NCI-H1930 (cell line): ENCODE measurements at regions not wholly inside any gene's neighbourhood (a gene's known extent, or its start where the extent isn't known, plus 50 kb on each side); places are given as distances from the start of the nearest gene placed in this dataset.
A peak's percentile ranks its signal among the peaks of the same experiment; 100 is the strongest.
"Not testable (repeated sequence)": the region's sequence is repeated elsewhere in the genome, so short reads cannot be mapped to it uniquely, and the experiment has no call there.

Source experiments
- DNase-seq, 2 experiments: peaks; one replicate each; lab custom pipeline; 2025; lab: John Stamatoyannopoulos, UW

GRCh38 chr6:139962654-139963347 lies 588.4 kb upstream of the CITED2 start:
- no peak for DNase-seq

GRCh38 chr6:139961190-139961589 lies 586.7 kb upstream of the CITED2 start:
- no peak for DNase-seq

DNA sequence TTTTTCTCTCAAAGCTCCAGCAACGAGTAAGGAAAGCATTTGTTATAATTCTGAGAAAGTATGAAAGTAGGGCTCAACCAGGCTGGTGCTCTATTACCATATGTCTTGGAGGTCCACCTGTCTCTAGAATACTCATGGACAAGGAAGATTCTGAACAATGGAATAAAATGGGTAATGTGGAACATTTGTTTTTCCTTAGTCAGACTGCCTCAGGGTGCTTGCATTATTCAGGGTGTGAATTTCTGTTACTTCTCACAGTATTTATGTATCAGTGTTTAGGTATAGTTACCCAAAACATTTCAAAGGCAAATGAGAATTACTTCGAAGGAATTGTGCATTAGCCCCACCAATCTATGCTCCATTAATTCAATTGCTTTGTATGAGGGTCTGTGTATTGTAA lies 586.2 kb upstream of the CITED2 start:
- DNase-seq = no peak

DNA sequence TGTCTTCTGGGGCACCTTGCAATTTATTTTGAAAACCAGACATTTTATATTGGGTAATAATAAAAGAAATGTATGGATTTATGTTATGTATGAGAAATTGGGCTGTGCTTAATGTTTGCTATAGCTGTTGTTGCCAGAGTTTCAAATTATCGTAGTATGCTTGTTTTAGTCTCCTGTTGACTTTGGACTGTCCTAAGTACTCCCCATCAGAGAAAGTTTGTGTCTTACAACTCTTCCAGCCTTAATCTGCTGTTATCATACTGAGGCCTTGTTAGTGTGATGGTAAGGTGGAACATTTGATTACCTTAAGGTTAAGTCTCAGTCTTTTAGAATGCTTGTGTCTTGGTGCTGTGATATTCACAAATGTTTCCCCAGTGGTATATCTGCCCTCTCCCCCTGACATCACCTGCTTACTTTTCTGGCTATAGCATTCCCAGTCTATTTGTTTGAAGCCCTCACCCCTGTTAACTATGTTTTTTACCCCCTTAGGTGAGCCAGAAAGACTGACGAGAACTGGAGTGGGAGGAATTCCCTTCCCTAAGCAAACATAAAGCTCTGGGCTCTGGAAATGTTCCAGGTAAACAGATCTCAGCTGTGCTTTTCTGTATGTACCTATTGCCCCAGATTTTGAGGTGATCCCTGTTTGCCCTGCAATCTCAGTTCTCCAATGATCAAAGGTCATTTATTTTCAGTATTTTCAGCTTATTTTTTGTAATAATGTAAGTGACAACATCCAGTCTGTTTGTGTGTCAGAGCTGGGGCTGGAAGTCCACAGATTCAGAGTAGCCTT lies 581.1 kb upstream of the CITED2 start:
- DNase-seq = no peak

DNA sequence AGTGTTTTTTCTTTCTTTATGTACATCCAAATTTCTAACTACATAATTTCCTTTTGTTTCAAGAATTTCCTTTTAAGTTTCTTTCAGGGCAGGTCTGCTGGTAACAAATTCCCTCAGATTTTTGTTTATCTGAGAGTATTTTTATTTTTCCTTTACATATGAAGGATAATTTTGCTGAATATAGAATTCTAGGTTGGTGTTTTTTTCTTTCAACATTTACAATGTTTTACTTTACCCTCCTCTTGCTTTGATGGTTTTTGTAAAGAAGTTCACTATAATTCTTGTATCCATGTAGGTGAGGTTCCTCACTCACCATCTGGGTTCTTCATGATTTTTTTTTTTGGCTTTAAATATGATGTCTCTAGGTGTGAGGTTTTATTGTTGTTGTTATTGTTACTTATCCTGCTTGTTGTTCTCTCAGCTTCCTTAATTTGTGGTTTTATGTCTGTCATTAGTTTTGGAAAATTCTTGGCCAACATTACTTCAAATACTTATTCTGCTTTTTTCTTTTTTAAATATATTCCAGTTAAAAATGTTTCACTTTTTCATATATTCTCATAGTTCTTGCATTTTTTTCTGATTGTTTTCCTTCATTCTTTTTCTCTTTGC lies 580.1 kb upstream of the CITED2 start:
- no peak for DNase-seq

- DNase-seq = not testable (repeated sequence)
Observed at GRCh38 chr6:139953780-139954179, 579.3 kb upstream of the CITED2 start.

- DNase-seq = no peak
Observed at GRCh38 chr6:139951172-139951571, 576.7 kb upstream of the CITED2 start.

DNA sequence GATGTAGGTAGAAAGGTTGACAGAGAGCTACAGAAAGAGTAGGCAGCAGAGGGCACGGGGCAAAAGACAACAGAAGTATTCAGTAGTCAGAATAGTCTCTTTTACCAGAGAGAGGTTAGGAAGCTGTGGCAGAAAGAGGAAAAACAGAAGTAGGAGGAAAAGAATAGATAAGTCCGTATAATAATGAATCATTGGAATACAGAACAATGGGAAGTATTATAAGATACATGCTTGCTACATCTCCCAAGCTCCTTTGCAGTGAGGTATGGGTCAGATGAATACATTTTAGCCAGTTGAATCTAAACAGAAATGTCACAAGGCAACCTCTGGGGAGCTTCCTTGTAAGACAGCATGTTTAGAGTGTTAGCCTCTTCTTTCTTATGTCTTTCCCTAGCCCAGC lies 570.5 kb upstream of the CITED2 start:
- DNase-seq = no peak

DNA sequence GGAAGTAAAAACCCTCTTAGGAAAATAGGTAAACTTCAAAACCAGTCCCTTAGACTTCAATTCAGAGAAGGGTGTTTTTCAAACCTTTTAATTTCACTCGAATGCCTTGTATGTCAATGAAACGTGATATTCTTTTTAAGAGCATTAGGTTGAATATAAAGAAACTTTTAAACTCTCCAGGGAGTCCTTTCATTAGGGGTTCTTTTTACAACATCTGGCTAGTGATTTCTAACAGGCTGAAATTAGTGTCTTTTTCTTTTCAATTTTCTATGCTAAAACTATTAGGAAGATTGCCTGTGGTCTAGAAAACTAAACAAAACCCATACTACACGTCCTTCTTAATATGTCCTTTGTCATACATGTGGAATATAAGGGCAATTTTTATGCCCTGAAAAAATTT lies 569.7 kb upstream of the CITED2 start:
- peak; percentile 29 to 73 for DNase-seq

DNA sequence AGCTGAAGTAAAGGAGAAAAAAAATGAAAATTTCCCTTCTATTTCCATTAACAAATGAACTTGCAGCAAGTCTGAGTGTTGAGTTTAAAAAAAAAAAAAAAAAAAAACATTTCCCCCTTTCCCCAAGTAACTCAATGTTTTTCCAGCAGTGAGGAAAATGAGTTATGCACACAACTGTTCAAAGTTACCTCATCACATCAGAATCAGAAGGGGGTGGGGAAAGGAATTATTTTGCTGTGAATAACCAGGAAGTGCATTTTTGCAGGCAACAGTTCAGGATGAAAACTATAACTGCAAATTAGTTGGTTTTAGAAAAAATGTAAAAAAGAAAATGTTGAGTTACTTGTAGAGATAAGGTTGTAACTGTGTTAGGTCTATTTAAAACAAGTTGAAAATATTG lies 568.9 kb upstream of the CITED2 start:
- no peak for DNase-seq

DNA sequence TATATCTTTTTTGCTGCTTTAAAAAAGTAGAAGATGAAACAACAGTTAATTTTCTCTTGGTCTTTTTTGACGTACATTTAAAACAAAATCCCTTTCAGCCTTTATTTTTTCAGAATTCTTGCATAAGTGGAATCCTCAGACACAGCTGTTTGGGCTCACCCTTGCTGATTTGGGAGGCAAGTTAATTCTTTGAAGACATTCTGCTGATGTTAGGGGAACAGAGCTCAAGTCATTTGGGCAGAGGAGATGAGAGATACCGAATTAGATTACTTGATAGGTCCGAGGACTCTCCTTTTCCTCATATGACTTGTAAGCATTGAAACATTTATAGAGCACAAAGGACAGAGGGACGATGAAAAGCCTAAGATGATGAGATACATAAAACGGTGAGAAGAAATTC lies 567.9 kb upstream of the CITED2 start:
- no peak for DNase-seq

DNA sequence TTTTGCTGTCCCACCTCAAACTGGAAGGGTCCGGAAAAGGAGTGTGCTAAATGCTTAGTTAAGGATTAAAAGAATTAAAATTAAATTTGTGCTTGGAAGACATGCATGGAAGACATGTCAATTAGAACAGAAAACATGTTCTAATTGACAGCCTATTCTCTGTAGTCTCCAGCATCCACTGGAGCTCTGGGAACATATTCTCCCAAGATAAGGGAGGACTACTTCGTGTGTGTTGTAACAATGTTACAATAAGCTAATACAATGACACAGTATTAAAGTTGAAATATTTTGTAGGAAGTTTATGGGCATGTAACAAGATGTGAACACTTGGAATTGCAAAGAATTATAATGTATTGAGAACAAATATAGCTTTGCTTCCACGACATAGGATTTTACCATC lies 567.4 kb upstream of the CITED2 start:
- no peak for DNase-seq

- no peak for DNase-seq
Observed at GRCh38 chr6:139940741-139941729, 566.6 kb upstream of the CITED2 start.

GRCh38 chr6:139939189-139939979 lies 564.9 kb upstream of the CITED2 start:
- no peak for DNase-seq

DNA sequence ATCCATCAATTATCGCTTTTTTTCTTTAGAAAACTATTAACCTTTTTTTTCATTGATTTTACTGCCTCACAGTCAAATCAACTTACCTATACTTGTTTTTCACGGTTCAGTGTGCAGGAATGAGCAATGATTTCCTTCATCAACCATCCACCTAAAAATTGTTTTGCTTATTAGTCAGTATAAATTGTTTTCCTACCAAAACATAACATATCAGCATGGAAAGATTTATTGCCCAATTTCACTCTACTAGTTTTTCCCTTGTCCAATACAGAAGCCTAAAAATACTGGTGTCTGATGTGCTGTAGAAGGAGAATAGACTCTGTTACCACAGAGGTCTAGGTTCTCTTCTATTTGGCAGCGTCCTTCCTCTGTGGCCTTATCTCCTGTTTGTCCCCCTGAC lies 558.2 kb upstream of the CITED2 start:
- DNase-seq = no peak

GRCh38 chr6:139931747-139932146 lies 557.3 kb upstream of the CITED2 start:
- DNase-seq = no peak

DNA sequence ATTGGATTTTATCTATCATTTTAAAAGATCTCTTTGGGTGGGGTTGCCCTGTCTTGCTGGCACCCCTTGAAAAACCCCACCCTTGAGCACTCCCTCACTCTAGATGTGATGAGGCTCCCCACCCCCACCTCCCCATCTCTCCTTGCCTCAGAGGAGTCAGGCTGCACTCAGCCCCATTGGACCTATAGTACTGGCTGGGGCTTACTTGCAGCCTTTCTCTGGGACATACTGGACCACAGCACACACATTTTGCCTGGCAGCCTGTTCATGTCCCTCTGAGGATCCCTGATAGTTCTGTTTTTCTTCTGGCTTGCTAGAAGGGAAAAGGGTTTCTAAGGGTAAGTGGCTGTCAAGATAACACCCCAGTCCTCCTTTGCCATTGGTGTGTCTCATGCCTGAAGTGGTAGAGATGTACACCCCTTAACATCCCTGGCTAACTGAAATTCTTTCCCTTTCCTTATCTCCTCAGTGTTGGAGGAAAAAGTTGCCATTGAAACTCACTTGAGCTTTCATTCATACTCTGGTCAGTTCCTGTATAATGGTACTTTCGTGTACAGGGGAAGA lies 553.4 kb upstream of the CITED2 start:
- DNase-seq = no peak

DNA sequence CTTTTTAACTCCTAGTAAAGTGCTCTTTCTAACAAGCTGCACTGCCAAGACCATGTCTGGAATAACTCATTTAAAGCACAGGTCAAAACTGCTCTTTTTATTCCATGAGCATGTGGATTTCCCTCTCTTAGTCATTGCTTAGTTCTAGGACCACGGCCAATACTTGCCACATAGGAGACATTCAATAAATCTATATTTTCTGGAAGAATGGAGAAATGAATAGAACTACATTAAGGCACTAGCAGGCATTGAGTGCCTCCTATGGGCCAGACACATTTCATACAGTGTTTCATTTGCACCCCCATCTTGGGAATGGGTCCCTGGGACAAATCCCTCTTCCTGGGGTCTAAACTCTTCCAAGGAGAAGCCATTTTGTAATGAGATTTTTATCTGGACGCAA lies 552.8 kb upstream of the CITED2 start:
- DNase-seq = no peak

DNA sequence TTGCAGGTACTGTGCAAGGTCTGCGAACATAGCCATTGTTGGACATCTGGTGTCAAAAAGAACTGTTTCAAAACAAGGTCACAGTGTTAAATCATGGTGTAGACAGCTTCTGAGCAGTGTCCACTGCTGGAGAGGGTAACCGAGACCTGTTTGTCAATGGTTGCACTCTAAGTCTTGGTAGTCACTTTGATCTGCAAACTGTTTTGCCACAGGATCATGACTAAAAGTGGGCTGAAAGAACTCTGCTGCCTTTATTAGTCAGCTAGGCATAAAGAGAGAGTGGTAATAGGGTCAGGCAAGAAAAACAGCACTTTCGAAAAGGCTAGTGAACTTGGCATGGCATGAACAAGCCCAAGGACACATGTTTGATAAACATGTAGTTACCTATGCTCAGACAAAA lies 552.3 kb upstream of the CITED2 start:
- no peak for DNase-seq

- DNase-seq = no peak
Observed at GRCh38 chr6:139925894-139926641, 551.6 kb upstream of the CITED2 start.
